NCI-H774 (cell line): ENCODE measurements at regions not wholly inside any gene's neighbourhood (a gene's known extent, or its start where the extent isn't known, plus 50 kb on each side); places are given as distances from the start of the nearest gene placed in this dataset.
"Not testable (repeated sequence)": the region's sequence is repeated elsewhere in the genome, so short reads cannot be mapped to it uniquely, and the experiment has no call there.

ENCODE experiments used
- DNase-seq: peaks from one replicate; lab custom pipeline; 2025; lab: John Stamatoyannopoulos, UW

DNA sequence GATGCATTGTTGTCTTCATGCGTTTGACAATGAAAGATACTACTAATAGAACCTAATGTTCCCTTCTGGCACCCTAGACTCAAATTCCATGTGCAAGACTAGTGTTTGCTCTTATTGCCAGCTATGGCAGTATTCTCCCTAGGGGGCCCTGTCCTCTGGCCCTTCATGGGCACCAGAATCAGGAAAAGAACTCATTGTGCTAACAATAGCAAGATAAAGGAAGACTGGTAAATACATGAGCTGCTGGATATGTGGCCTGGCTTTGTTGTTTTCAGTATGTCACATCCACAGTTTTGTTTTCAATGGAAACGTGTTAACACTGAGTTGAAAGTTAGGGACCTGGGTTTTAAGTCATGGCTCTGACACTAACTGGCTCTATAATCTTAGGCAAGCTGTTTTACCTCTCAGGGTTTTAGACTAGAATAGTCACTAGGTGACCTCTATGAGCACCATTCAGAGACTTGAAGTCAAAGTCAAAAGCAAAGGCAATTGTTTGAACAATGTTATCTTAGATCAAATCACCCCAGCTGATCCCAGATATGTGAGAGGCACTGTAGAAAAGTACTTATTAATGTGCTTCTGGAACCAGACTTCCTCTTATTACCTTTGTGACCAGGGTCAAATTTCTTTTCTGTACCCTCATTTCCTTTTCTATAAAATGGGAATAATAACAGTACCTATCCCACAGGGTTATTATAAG, 253.7 kb upstream of the DIAPH2 start:
- no peak for DNase-seq

DNA sequence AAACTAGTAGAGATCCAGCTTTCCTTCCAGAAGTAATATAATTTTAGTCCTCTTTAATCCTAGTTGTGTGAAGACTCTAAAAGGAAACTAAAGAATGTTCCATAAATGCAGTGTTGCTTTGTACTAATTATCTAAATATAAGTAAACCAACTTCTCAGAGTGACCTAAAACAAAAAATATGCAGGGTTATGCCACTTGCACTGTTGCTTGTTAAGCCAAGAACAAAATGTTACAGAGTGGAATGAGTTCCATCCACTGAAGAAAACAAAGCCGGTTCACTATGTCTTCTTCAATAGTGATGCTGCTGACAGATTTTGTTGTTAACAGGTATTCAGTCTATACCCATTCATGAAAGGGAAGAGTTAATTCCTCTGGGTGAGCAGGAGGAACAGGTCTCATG, 252.0 kb upstream of the DIAPH2 start:
- no peak for DNase-seq

DNA sequence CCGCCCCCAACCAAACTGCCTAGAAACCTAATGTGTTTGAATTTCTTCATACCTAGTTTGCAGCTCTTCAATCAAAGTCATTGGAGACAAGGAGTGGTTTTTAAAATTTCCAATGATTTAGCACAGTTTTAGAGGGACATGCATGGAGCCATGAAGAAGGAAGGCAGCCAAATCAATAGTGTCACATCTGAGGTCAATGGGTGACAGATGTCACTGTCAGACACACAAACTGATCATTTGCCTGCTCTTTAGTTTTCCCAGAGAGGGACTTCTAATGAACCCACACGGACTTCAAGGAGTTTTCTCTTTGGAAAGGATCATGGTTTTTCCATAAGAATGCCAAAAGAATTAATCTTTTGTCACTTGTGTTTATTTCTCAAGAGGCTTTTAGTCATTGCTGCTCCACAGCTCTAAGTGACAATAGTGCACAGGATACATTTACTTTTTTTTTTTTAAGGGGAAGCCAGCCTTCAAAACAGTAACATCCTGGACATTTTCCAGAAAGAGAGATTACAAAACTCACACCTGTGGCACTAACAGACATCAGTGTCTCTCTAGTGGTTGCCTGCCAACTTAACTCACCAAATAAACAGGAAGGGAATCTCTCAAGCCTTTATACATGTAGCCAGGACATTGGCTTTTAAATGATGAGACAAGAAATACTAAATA, 251.1 kb upstream of the DIAPH2 start:
- DNase-seq, result no peak

DNA sequence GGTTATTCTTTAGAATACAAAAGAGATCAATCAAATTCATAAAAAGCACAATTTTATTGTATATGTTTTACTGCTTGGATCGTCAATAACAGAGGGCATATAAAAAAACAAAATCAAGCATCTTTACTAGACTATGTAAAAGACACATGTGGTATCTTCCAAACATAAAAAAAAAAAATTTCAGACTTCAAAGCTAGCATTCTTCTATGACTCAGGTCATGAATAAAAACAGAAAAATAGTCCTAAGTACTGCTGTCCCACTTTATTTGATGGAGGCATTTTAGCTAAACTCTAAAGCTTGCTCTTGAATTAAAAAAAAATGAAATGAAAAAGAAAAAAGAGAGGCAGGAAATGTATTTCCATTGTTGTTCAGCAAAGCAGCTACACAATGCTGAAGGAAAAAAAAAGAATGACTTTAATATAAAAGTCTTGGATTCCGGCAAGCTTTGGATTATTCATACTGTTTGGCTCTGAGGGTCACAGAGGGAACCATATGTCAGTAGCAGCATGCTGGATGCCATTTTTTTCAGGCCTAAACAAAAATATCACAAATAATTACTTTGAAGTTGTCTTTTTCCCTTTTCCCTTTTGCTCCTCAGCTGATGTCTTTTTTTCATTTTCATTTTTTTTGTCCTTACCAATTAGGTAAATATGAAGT, 249.1 kb upstream of the DIAPH2 start:
- no peak for DNase-seq

DNA sequence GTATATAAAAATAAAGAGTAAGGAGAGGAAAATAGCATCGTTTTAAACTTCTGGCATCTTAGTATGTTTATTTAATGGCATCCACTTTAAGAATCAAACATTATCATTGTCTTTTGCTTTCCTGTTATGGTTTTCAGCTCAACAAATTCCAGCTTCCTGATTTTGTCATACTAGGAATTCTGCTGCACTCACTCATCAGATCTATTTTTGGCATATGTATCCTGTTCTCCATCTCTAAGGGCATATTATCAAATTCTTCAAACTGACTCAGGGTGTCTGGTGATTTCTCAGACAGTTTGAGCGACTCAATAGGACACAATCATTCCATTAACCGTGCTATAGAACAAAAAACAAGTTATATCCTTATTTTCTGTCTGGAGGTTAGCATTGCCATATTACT, 248.5 kb upstream of the DIAPH2 start:
- DNase-seq, result no peak

DNA sequence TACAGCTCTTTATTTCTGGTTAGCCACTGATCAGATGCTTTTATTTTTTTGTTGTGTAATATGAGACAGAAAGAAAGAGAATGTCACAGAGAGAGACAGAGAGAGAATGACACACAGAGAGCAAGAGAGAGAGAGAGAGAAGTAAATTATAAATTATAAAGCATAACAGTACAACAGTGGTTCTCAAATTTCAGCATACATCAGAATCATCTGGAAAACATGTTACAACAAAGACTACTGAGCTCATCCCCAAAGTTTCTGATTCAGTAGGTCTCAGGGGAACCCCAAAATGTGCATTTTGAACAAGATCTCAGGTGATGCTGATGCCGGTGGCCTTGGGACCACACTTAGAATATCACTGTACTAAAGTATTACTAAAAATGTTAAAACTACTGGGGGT, 245.8 kb upstream of the DIAPH2 start:
- DNase-seq, result no peak

DNA sequence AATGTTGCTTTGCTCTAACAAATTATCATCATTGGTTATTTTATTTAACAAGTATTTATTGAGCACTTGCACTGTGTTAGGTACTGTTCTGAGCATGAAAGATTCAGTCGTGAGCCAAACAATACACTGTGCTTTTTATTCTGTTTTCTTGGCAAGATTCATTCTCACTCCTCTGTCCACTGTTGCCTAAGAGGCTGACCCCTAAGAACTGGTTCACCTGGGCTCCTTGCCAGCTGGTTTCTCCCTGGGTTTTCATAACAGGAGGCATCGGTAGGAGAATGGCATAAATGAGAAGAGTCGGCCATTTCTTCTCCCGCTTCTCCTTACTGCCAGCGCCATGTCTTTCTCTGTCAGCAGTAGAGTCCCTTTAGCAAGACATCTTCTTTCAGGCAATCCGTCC, 243.7 kb upstream of the DIAPH2 start:
- no peak for DNase-seq

DNA sequence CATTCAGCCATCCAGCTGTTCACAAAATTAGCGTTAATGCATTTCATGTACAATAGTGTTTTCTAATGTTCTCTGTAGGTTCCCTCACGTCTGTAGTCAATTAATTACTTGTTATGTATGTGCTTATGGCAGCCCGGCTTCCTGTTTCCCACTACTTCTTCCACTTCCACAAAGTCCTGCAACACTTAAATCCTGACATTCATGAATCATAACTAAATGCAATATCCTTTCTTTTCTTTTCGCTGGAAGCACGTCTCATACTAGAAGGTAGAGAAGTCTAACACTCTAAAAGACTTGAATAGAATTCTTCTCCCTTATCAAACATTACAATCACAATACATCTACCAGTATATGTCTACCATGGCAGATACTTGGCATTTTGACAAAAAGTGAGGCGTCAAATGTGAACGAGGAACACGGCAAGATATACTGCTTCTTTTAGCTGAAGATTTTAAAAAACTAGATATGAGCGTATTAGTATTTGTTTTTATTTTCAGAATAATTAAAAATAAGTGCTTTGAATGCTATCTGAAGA, 239.0 kb upstream of the DIAPH2 start:
- no peak for DNase-seq

DNA sequence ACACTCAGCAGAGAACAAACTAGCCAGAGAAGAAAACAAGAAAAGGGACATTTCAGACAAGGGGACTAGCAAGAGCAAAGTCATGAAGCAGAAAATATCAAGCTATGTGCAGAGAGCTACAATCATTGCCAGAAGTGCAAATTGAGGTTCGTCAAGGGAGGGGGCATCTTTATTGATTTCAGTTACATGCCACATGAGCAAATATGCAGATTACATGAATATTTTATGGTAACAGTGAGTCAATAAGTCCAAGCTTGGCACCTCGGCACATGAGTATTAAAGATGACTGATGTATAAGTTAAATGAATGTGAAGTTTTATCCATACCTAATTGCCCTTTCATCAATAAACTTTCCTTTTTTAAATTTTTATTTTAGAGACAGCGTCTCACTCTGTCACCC, 238.1 kb upstream of the DIAPH2 start:
- no peak for DNase-seq

DNA sequence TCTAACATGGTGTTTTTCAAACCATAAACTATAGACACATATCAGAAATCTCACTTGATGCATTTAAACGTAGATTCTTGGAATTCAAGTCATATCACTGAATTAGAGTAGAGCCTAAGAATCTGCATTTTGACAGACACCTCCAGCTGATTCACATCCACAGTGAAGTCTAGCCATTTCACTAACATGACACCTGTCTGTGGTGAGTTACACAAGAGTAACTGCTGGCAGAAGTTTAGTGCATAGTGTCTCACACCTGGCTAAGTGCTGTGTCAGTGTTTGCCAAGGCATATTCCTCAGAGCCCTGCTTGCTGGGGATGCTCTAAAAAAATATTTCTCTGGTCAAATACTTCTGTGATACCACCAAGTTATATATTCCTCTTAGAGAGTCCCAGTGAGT, 237.5 kb upstream of the DIAPH2 start:
- no peak for DNase-seq

DNA sequence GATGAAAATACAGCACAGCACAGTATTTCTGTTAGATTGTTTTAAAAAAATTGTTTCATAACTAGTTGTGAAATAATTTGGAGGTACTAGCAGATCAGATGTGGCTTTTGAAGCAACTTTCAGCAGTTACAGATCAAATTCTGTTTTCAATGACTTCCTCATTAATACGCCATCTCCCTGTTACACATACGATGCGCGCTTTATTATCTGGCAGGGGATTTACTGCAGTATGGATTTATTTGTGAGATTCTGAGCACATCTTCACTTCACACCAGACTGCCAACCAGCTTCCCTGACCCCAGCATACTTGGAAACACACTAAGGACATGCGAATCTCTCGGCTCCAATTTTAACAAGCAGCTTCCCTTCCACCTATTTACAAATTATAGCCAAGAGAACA, 235.5 kb upstream of the DIAPH2 start:
- no peak for DNase-seq

DNA sequence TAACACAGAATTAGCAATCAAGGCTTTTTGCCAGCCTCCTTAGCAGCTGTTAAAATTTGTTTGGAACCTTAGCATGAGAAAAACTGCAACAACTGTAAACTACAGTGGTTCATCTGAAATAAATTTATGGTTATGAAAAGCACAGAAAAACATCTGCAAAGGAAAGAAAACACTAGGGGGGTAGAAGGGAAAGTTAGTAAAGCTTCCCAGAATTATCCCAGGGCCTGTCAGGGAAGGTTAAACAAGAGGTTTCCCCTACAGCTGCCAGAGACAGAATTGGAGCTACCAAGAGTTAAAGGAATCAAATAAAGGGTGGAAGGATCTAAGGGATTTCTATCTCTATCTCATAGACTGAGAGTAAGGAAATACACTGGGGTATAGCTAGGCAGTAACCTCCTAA, 234.7 kb upstream of the DIAPH2 start:
- no peak for DNase-seq

DNA sequence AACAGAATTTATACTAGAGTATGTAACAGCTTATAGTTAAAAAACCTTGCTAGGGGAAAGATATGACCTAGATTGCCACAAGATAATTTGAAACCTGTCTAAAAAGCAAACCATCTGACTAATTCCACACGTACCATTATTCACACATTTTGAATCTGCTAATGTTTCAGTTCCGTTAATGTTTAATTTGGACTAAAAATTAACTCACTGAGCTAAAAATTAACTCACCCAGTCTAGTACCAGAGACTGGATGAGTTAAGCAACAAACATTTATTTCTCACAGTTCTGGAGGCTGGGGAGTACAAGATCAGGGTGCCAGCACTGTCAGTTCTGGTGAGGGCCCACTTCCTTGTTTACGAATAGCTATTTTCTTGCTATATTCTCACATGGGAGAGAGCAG, 231.5 kb upstream of the DIAPH2 start:
- no peak for DNase-seq

DNA sequence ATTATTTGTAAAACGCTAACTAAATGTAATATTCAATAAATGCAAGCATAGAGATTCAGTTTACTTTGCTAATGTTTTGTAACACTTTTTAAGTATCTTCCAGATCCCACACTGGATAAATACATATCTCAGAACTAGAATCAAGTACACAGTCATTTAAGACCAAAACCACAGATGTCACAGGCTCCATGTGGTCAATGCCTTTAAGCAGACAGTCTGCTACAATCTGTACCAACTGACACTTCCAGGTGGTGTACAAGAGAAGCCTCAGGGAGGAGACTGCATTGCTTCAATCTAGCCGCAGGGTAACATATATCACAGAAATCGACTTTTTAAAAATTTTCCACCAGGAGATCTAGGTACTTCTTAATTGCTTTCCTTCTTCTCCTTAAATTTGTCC, 229.6 kb upstream of the DIAPH2 start:
- DNase-seq, result no peak

DNA sequence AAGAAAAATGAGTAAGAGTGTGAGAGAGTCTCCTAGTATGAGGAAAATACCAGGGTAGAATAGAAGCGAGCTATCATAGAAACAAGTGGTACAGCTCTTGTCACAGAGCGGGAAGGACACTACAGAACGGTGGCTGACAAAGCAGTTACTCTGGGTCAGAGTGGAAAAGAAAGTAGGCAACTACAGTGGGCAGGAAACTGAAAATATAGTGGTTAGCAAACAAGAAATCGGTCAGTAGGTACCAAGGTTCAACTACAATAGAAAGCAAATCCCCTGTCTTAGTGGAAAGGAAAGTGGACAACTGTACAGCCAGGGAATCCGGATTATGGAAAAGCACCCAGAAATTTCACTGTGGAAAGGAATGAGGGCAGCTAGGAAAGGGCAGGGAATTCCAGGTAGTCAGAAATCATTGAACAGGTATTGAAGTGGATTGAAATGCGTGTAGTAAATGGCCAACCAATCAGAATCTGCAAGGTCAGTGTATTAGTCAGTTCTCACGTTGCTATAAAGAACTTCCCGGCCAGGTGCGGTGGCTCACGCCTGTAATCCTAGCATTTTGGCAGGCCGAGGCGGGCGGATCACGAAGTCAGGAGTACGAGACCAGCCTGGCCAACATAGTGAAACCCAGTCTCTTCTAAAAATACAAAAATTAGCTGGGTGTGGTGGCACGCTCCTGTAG, 219.6 kb upstream of the DIAPH2 start:
- no peak for DNase-seq

DNA sequence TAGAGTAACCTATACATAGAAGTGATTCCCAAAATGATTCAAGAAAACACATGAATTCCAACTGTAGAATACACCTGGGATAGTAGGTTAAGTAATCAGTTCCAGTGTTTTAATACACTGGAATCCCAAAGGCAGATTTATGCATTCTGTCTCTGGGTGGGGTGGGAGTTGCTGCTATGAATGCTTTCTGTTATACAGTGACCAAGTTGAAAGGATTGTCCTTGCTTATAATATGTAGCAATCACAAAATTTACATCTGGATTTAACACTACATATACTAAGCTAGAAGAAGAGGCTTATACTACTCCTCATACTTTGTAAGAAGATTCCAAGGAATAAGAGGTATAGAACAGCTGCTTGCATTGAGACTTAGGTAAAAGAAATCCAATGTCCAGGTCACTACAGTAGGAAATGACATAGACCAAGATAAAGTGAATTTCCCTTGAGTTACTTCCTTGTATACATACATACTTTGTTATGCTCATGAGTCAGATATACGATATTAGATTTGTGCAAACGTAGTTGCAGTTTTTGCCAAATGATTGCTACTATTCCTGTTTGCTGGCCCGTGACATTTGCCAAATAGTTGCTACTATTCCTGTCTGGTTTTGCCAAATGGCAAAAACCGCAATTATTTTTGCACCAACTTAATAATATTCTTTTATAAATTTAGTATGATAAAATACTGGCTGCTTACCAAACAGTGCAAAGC, 210.5 kb upstream of the DIAPH2 start:
- no peak for DNase-seq

DNA sequence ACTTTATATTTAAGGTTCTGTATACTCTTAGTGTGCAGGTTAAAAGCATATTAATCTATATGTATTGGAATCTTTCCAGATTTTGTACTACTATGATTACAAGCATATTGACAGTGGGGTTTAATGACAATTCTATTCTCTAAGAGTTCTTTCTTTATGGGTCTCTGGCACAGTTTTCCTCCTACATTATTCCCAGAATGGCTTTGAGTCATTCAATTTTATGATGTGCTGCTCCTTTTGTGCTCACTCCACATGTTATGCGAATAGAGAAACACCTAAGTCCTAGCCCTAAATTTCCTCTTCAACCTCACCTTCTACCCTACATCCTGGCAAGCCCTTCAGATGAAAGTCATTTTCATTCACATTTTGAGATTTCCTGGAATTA, 209.9 kb upstream of the DIAPH2 start:
- DNase-seq, result no peak

DNA sequence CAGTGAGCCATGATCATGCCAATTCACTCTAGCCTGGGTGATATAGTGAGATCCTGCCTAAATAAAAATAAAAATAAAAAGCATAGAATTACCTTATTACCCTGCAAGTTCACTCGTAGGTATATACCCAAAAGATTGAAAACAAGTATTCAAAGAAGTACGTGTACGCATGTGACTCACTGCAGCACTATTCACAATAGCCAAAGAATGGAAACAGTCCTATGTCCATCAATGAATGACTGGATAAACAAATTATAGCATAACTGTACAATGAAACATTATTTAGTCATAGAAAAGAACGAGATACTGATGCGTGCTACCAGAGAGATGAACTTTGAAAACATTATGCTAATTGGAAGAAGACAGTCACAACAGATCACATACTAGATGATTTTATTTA, 204.6 kb upstream of the DIAPH2 start:
- DNase-seq, result no peak

DNA sequence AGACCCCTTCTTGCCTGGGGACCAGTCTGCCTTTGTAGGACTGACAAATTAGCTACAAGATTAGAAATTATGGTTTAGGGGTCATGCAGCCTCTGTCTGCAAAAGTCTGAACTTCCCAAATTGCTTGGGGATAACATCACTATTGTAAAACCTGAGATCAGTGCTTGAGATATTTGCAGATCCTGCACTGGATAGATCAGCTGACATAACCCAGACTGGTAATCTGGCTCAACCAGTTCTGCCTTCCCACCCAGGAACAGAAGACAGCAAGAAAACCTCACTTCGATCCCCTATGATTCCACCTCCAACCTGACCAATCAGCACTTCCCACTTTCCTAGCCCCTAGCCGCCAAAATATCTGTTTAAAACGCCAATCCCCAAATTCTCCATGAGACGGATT, 202.8 kb upstream of the DIAPH2 start:
- DNase-seq, result no peak

DNA sequence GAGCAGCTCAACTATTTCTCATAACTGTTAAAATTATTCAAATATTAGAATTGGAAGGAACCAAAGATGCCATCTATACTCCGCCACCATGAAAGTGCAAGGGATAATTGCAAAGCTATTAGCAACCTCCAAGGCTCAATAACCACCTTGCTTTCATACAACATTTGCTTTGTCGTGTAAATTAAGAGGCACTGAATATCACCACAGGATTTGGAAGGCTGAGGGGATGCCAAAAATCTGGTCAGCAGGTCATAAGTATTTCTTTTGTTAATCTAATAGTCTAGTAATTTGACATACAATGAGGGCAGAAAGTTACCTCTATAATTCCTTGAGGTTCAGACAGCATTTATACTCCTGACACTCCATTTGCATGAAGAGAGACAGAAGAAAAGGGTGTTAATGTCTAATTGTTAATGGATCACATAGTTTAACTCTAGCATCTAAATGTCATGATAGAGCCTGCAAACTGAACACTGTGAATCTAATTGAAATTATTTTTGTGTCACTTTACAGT, 200.9 kb upstream of the DIAPH2 start:
- DNase-seq, result no peak

DNA sequence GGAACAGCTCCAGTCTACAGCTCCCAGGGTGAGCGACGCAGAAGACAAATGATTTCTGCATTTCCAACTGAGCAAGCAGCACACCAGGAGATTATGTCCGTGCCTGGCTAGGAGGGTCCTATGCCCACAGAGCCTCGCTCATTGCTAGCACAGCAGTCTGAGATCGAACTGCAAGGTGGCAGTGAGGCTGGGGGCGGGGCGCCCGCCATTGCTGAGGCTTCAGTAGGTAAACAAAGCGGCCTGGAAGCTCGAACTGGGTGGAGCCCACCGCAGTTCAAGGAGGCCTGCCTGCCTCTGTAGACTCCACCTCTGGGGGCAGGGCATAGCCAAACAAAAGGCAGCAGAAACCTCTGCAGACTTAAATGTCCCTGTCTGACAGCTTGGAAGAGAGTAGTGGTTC, 198.0 kb upstream of the DIAPH2 start:
- not testable (repeated sequence) for DNase-seq

DNA sequence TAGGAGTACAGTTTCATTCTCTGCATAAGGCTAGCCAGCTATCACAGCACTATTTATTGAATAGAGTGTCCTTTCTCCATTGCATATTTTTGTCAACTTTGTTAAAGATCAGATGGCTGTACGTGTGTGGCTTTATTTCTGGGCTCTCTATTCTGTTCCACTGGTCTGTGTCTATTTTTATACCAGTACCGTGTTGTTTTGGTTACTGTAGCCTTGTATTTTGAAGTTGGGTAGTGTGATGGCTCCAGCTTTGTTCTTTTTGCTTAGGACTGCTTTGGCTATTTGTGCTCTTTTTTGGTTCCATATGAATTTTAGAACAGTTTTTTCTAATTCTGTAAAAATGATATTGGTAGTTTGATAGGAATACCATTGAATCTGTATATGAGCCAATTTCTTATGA, 182.1 kb upstream of the DIAPH2 start:
- DNase-seq, result no peak
